SK-N-MC (cell line): ENCODE measurements at regions not wholly inside any gene's neighbourhood (a gene's known extent, or its start where the extent isn't known, plus 50 kb on each side); places are given as distances from the start of the nearest gene placed in this dataset.
"Not testable (repeated sequence)": the region's sequence is repeated elsewhere in the genome, so short reads cannot be mapped to it uniquely, and the experiment has no call there.

Experiments used
- EZH2 ChIP-seq: fragments of 200-600 bp; sonication (generic); IDR thresholded peaks from one replicate; pipeline ENCODE4 v1.6.1; 2017; ENCODE audit warnings: antibody characterized with exemption
- POLR2AphosphoS5 ChIP-seq: IDR thresholded peaks from 2 replicates; pipeline ENCODE4 v1.6.1; 2012; ENCODE audit warnings: mild to moderate bottlenecking, low read depth, low read length, borderline replicate concordance

GRCh38 chr5:34378498-34378897, 277.6 kb upstream of the RAI14 start:
- TF ChIP-seq EZH2, POLR2AphosphoS5: not testable (repeated sequence)
